AG04450 (cell line): ENCODE measurements at regions not wholly inside any gene's neighbourhood (a gene's known extent, or its start where the extent isn't known, plus 50 kb on each side); places are given as distances from the start of the nearest gene placed in this dataset.

Source experiments
- CTCF ChIA-PET: fragments of 300-600, 350-600 bp; formaldehyde crosslinking; extraction: SDS; loops from one replicate; lab custom pipeline; 2022; ENCODE audit warnings: antibody characterized with exemption, inconsistent platforms; lab: Charles Lee
- POLR2A ChIA-PET: fragments of 350-600 bp; formaldehyde crosslinking; extraction: SDS; loops from one replicate; lab custom pipeline; 2021; ENCODE audit warnings: antibody characterized with exemption, inconsistent platforms; lab: Yijun Ruan, JAX
- DNase-seq: peaks from one replicate; pipeline ENCODE4 v3.0.0-alpha.2; 2011; ENCODE audit warnings: low read depth, low spot score
- H3K27ac ChIP-seq: one replicate; pipeline ENCODE4 v1.5.1; 2012; ENCODE audit warnings: low read depth, low read length, control low read depth
- H3K27me3 ChIP-seq: one replicate; pipeline ENCODE4 v1.6.0; 2012; ENCODE audit warnings: low read length; ENCODE audit not compliant: control insufficient read depth, insufficient read depth
- H3K4me3 ChIP-seq: 2 replicates; pipeline ENCODE4 v1.5.1; 2011; ENCODE audit warnings: mild to moderate bottlenecking, low read depth, low read length, control low read depth
- H3K9me3 ChIP-seq: 2 replicates; pipeline ENCODE4 v1.5.1; 2012; ENCODE audit warnings: low read length; ENCODE audit not compliant: control insufficient read depth, insufficient read depth
- TF ChIP-seq, protein P1 (sequence below): IDR thresholded peaks from 2 replicates; pipeline ENCODE4 v1.5.1; 2011; ENCODE audit warnings: low read depth, low read length, control low read depth, inconsistent platforms

DNA sequence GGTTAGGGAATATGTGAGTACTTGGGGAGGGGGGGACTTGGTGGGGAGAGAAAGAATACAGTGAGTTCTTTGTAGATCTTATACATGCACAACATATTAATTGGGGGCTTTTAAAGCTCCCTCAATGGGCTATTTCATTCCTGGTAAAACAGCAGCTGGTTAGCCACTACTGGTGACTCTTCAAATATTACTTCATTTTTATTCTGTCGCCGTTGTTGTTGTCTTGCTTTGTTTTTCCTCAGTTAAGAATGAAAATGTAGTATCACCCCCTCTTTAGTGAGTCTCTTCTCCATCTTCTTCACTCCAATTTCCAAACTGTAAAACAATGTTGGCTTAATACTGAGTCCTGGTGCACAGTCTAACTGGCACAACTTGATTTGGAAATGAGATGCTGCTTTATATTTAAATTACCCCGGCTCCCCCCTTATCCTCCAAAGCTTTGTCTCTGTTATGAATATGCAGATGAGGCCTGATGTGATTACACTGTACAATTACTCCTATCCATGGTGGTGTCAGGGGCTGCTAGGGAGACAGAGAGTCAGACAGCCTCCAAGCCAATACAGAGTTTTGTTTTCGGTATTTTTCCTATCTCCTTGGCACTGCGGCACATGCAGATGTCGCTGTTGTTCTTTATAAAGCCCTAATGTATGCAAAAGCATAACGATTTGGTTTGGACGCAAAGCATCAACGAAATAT lies 256.9 kb upstream of the PMFBP1 start:
- H3K27ac ChIP-seq, result no peak overlapping the region
- CTCF ChIA-PET, result interaction anchor here (0.9 kb wide), 1 partner anchor 38 kb away, joined by 6 read pairs; no protein-coding TSS in a partner anchor

DNA sequence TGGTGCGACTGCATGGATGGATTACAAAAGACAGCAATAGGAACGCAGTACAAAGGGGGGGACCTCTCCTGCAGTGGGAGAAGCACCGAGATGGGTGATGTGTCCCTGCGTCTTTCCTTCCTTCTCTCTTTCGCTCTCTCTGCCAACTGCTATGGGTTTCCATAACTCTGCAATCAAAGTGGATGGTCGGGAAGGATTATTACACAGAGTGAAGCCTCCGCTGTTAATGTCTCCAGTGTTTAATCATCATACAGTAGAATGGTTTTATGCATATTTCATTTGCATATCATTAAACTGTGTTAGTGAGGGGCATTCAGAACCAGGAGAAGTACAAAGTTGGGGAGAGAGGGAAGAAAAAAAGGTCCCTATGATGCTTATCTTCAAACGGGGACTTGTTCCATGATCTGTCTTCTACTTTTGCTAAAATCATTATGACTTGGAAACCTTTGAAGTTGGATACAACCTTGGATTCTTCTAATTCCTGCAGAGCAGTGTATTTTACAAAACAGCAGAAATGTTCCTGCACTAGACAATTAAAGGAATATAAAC lies 255.9 kb upstream of the PMFBP1 start:
- Histone ChIP-seq H3K27ac (no peak overlapping the region), H3K4me3 (no peak overlapping the region), H3K27me3 (no peaks in the 10 kb centered on the region), H3K9me3 (0 out of 2 replicates have a peak, but pooled peaks cover 3% of the 10 kb centered on the region)
- ChIA-PET CTCF (interaction anchor here (0.9 kb wide), 1 partner anchor 39 kb away, joined by 6 read pairs; no protein-coding TSS in a partner anchor), POLR2A (no interaction called here)
- no peak for DNase-seq
- TF ChIP-seq, protein P1, sequence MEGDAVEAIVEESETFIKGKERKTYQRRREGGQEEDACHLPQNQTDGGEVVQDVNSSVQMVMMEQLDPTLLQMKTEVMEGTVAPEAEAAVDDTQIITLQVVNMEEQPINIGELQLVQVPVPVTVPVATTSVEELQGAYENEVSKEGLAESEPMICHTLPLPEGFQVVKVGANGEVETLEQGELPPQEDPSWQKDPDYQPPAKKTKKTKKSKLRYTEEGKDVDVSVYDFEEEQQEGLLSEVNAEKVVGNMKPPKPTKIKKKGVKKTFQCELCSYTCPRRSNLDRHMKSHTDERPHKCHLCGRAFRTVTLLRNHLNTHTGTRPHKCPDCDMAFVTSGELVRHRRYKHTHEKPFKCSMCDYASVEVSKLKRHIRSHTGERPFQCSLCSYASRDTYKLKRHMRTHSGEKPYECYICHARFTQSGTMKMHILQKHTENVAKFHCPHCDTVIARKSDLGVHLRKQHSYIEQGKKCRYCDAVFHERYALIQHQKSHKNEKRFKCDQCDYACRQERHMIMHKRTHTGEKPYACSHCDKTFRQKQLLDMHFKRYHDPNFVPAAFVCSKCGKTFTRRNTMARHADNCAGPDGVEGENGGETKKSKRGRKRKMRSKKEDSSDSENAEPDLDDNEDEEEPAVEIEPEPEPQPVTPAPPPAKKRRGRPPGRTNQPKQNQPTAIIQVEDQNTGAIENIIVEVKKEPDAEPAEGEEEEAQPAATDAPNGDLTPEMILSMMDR, result no peak

More for the DNA sequence above, 256.9 kb upstream of the PMFBP1 start:
- H3K4me3 ChIP-seq, result no peak overlapping the region
- TF ChIP-seq, protein P1, result no peak
- no peak for DNase-seq
- H3K9me3 ChIP-seq, result 0 out of 2 replicates have a peak, but pooled peaks cover 3% of the 10 kb centered on the region
- H3K27me3 ChIP-seq, result no peaks in the 10 kb centered on the region
- POLR2A ChIA-PET, result no interaction called here

DNA sequence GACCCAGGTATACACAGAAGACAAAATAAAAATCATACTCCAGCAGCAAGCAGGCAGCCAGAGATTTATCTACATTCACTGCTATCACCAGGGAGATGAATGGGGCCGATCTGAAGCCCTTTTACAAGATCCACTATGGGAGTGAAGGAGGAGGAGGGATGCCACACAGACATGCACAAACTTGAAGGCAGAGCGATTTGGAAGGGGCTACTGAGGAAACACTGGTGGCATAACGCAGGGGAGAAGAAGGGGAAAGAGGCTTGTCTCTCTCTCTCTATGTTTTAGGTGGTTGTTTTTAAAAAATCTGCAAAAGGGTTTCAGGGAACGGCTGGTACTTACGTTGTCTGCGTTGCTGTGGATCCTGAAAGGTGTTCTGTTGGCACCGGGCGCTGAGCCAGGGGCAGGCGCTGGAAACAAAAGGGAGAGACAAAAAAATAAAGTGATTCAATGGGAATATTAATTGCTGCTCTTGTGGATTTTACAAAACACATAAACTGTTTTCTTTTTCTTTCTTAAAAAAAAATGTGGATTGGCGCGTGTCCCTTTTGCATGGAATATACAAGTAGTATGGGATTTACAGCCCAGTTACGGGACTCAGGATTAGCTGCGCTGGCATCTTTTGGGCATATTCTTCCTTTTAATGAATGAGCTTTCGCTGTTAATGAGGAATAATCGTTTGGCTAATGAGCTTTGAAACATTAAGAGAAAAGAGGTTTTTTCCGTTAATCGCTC lies 255.3 kb upstream of the PMFBP1 start:
- POLR2A ChIA-PET, result no interaction called here

DNA sequence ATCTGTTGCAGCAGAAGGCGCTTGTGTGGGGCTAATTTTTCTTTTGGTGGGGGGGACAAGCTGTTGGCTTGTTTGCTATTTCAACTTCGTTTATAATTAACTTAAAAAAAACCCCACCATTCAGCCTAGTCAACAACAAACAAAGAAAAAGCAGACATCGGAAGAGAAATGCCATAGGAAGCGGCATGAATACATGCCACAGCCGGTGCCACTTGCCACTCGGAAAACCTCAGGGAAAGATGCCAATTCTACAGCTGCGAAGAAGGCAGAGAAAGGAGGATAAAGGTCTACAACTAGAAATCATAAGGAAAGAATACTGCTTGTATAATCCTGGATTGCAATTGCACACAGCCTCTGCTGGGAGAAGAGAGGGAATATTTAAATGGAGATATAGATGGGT lies 254.4 kb upstream of the PMFBP1 start:
- POLR2A ChIA-PET, result no interaction called here
- CTCF ChIA-PET, result no interaction called here
- TF ChIP-seq, protein P1, result no peak

More for the DNA sequence above, 255.3 kb upstream of the PMFBP1 start:
- no peaks in the 10 kb centered on the region for H3K27me3 ChIP-seq
- DNase-seq, result no peak
- TF ChIP-seq, protein P1, result no peak
- H3K9me3 ChIP-seq, result 0 out of 2 replicates have a peak, but pooled peaks cover 3% of the 10 kb centered on the region
- H3K4me3 ChIP-seq, result no peak overlapping the region
- H3K27ac ChIP-seq, result no peak overlapping the region
- CTCF ChIA-PET, result no interaction called here

More for the DNA sequence above, 254.4 kb upstream of the PMFBP1 start:
- H3K27ac ChIP-seq, result no peak overlapping the region
- 0 out of 2 replicates have a peak, but pooled peaks cover 3% of the 10 kb centered on the region for H3K9me3 ChIP-seq
- no peak overlapping the region for H3K4me3 ChIP-seq
- H3K27me3 ChIP-seq, result no peaks in the 10 kb centered on the region
- DNase-seq, result no peak
